H1 (cell line): ENCODE measurements at regions not wholly inside any gene's neighbourhood (a gene's known extent, or its start where the extent isn't known, plus 50 kb on each side); places are given as distances from the start of the nearest gene placed in this dataset.

Experiments used
- CHD7 ChIP-seq: fragments of 300-600 bp; sonication (generic); IDR thresholded peaks from 2 replicates; pipeline ENCODE4 v1.7.1; 2012; ENCODE audit warnings: low read length, moderate library complexity, mild to moderate bottlenecking, inconsistent platforms; ENCODE audit not compliant: insufficient replicate concordance
- CREB1 ChIP-seq: IDR thresholded peaks from 2 replicates; pipeline ENCODE4 v1.6.1; 2012; ENCODE audit warnings: inconsistent platforms
- E2F6 ChIP-seq: IDR thresholded peaks from 2 replicates; pipeline ENCODE4 v1.6.1; 2012; ENCODE audit warnings: inconsistent platforms
- EP300 ChIP-seq, 2 experiments: IDR thresholded peaks; 1 replicate in 1 of 2; 2 replicates in 1 of 2; pipeline ENCODE4 v1.6.1; 2011 to 2012; ENCODE audit warnings: low read depth in 2 of 2, low read length in 2 of 2, mild to moderate bottlenecking in 2 of 2, borderline replicate concordance in 1 of 2, inconsistent platforms in 1 of 2, moderate library complexity in 1 of 2
- HDAC6 ChIP-seq: IDR thresholded peaks from one replicate; pipeline ENCODE4 v1.7.1; 2012; ENCODE audit warnings: low read depth, mild to moderate bottlenecking, inconsistent platforms, low read length, moderate library complexity
- KDM1A ChIP-seq: fragments of 200-600, 300-600 bp; sonication (generic); IDR thresholded peaks from 2 replicates; pipeline ENCODE4 v1.7.1; 2016; ENCODE audit warnings: mild to moderate bottlenecking, low read length, borderline replicate concordance
- NRF1 ChIP-seq: IDR thresholded peaks from 2 replicates; pipeline ENCODE4 v1.6.1; 2011; ENCODE audit warnings: mild to moderate bottlenecking, low read depth, low read length, improper control_type of control experiment
- PHF8 ChIP-seq: fragments of 200-600 bp; sonication (generic); conservative IDR thresholded peaks from 2 replicates; pipeline ENCODE4 v1.7.1; 2012; ENCODE audit warnings: low read depth, mild to moderate bottlenecking, inconsistent platforms, low read length, moderate library complexity
- POU5F1 ChIP-seq: IDR thresholded peaks from 2 replicates; pipeline ENCODE4 v1.6.1; 2011; ENCODE audit warnings: low read depth, mild to moderate bottlenecking, low read length, moderate library complexity
- SAP30 ChIP-seq: fragments of 300-600 bp; sonication (generic); IDR thresholded peaks from 2 replicates; pipeline ENCODE4 v1.7.1; 2012; ENCODE audit warnings: low read length, moderate library complexity, mild to moderate bottlenecking, inconsistent platforms; ENCODE audit not compliant: insufficient read depth, insufficient replicate concordance
- TAF7 ChIP-seq: optimal IDR thresholded peaks from 2 replicates; pipeline ENCODE3; 2011; ENCODE audit warnings: low read depth, mild to moderate bottlenecking, inconsistent platforms, low read length, moderate library complexity, borderline replicate concordance

GRCh38 chr18:43592269-43592668, 315.0 kb upstream of the SYT4 start (continued):
- no peak for TF ChIP-seq CHD7
- no peak for TF ChIP-seq PHF8
- TF ChIP-seq E2F6: no peak
- TF ChIP-seq EP300 (IDR thresholded peaks at IDR 0.05; ENCODE audit: borderline replicate concordance in 1 of 2, low read depth in 2 of 2, low read length in 2 of 2): no peak
- no peak for TF ChIP-seq TAF7
- no peak for TF ChIP-seq KDM1A
- no peak for TF ChIP-seq CREB1
- TF ChIP-seq POU5F1: no peak
- no peak for TF ChIP-seq SAP30
- TF ChIP-seq HDAC6: no peak
- no peak for TF ChIP-seq NRF1
